ENCODE measurements at regions not wholly inside any gene's neighbourhood (a gene's known extent, or its start where the extent isn't known, plus 50 kb on each side); places are given as distances from the start of the nearest gene placed in this dataset.

DNA sequence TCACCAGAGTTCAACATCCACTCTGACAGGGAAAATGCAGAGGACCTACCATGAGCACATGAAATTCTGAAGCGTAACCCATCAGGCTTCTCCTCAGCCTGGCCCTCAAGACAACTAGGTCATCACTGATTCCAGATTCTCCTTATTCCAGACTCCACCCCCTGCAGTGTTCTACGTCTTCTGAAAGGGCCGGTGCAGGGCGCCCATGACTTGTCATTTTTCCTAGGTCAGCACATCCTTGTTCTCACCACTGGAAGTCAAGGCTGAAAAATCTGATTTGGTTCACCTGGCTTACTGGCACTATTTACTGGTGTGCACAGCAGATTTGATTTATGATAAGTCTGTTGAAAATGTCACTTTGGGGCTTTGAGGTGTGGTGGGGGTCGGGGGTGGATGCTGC lies 140.9 kb upstream of the KLF3 start:
- intact Hi-C loops (cut with DNase I) = no loop called here
- no peaks in the 10 kb centered on the region for H3K27me3 ChIP-seq
- peaks cover 0 to 4% of the 10 kb centered on the region in 2 donors for H3K4me1 ChIP-seq
- TF ChIP-seq, protein P1, sequence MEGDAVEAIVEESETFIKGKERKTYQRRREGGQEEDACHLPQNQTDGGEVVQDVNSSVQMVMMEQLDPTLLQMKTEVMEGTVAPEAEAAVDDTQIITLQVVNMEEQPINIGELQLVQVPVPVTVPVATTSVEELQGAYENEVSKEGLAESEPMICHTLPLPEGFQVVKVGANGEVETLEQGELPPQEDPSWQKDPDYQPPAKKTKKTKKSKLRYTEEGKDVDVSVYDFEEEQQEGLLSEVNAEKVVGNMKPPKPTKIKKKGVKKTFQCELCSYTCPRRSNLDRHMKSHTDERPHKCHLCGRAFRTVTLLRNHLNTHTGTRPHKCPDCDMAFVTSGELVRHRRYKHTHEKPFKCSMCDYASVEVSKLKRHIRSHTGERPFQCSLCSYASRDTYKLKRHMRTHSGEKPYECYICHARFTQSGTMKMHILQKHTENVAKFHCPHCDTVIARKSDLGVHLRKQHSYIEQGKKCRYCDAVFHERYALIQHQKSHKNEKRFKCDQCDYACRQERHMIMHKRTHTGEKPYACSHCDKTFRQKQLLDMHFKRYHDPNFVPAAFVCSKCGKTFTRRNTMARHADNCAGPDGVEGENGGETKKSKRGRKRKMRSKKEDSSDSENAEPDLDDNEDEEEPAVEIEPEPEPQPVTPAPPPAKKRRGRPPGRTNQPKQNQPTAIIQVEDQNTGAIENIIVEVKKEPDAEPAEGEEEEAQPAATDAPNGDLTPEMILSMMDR (IDR thresholded peaks at IDR 0.05) = no peak
- no peaks in the 10 kb centered on the region for H3K9me3 ChIP-seq
- H3K27ac ChIP-seq = no peak overlapping the region
- H3K4me3 ChIP-seq (replicated peaks in 1 of 3) = no peak overlapping the region
- WGBS, 2 donors = 83 to 92% methylated on average over 5 of the region's 5 CpGs
- no peak for DNase-seq
- H3K36me3 ChIP-seq = no peaks in the 10 kb centered on the region

- no peaks in the 10 kb centered on the region for H3K27me3 ChIP-seq
- H3K9me3 ChIP-seq = no peaks in the 10 kb centered on the region
- no peaks in the 10 kb centered on the region for H3K36me3 ChIP-seq
- no peak overlapping the region for H3K27ac ChIP-seq
- no peak overlapping the region for H3K4me3 ChIP-seq (replicated peaks in 1 of 3)
- DNase-seq = no peak
- H3K4me1 ChIP-seq = peaks cover 0 to 4% of the 10 kb centered on the region in 2 donors
- 86 to 89% methylated on average over 16 of the region's 16 CpGs for WGBS, 2 donors
- no peak for TF ChIP-seq POLR2A (IDR thresholded peaks at IDR 0.05)
- TF ChIP-seq, protein P1 (IDR thresholded peaks at IDR 0.05) = no peak
- intact Hi-C loops (cut with DNase I) = no loop called here
These were observed 140.2 kb upstream of the KLF3 start for GRCh38 chr4:38523524-38524448.

DNA sequence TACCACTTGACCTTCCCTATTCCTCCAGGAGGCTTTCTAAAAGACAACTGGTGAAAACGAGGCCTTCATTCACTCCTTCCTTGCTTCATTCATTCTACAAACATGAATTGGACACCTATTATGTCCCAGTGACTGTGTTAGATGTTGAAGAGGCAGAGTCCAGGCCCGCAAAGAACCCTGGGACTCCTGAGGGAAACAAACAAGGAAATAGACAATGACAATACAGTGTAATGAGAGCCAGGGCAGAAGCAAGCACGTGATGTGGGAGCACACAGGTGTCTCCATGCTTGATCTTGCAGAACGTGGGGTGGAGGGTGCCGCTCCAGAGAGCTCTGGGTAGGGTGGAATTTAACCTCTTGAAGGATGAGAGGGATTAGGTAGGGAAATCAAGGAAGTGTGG lies 137.6 kb upstream of the KLF3 start:
- 58 to 68% methylated on average over 5 of the region's 5 CpGs for WGBS, 2 donors
- DNase-seq = no peak
- Histone ChIP-seq H3K36me3 (no peaks in the 10 kb centered on the region), H3K9me3 (no peaks in the 10 kb centered on the region), H3K4me3 (replicated peaks in 1 of 3) (no peak overlapping the region), H3K27ac (no peak overlapping the region), H3K4me1 (peaks cover 1 to 6% of the 10 kb centered on the region in 2 donors), H3K27me3 (no peaks in the 10 kb centered on the region)
- intact Hi-C loops (cut with DNase I) = no loop called here
- TF ChIP-seq, protein P1 (IDR thresholded peaks at IDR 0.05) = no peak
- no peak for TF ChIP-seq POLR2A (IDR thresholded peaks at IDR 0.05)

- intact Hi-C loops (cut with DNase I) = no loop called here
- DNase-seq = peak; percentile 17 to 19
- Histone ChIP-seq H3K4me1 (peaks cover 3 to 8% of the 10 kb centered on the region in 2 donors), H3K4me3 (replicated peaks in 1 of 3) (no peak overlapping the region), H3K27me3 (no peaks in the 10 kb centered on the region), H3K36me3 (no peaks in the 10 kb centered on the region), H3K27ac (no peak overlapping the region), H3K9me3 (no peaks in the 10 kb centered on the region)
- WGBS, 2 donors = 69 to 70% methylated on average over 15 of the region's 15 CpGs
- TF ChIP-seq, protein P1 (IDR thresholded peaks at IDR 0.05) = no peak
- no peak for TF ChIP-seq POLR2A (IDR thresholded peaks at IDR 0.05)
These were observed 134.5 kb upstream of the KLF3 start for GRCh38 chr4:38529189-38530115.
